HG02852 (cell line): ENCODE measurements at regions not wholly inside any gene's neighbourhood (a gene's known extent, or its start where the extent isn't known, plus 50 kb on each side); places are given as distances from the start of the nearest gene placed in this dataset.

Source experiments
- ATAC-seq: cut with Tn5 transposase; IDR thresholded peaks from one replicate; pipeline ENCODE4 v1.9.1; 2021; ENCODE audit warnings: mild to moderate bottlenecking, moderate library complexity; ENCODE audit not compliant: unreplicated experiment

DNA sequence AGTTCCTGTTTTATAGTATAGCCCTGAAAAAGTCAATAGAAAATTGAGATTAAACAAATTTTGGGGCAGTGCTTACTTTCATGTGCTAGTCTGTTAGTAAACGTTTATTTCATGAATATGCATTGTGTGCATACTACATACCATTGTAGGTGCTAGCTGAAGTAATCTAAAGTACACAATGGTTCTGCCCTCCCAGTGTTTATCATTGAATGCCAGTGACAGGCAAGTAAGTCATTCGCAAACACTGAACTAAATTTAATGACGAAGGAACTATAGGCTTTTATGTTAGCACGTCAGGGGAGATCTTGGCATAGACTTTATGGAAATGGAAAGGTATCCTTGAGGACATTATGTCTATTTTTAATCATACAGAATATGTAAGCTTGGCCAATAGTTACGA is 426.9 kb upstream of the EPHA5 start:
- ATAC-seq, result no peak

DNA sequence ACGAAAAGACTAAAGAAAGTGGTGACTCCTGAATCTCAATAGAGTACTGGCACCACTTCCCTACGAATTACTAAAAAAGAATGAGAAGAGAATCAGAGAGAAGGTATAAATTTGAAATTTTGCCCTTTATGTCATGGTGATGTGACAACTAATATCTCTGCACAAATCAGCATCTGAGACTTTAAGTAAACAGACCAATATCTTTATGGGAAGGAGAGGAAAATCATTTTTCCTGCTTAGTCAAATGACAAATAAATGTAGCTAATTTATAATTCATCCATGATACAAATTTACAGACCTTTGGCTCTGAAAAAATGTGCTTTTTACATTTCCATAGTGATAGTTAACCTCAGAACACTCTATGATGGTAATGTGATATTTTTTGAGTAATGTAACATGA is 424.8 kb upstream of the EPHA5 start:
- ATAC-seq, result no peak

DNA sequence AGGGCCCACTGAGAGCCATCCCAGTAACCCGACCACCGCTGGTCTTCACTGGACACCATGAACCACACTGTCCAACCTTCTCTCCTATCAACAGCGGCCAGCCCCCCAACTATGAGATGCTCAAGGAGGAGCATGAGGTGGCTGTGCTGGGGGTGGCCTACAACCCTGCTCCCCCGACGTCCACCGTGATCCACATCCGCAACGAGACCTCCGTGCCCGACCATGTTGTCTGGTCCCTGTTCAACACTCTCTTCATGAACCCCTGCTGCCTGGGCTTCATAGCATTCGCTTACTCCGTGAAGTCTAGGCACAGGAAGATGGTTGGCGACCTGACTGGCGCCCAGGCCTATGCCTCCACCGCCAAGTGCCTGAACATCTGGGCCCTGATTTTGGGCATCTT is 423.8 kb upstream of the EPHA5 start:
- no peak for ATAC-seq

DNA sequence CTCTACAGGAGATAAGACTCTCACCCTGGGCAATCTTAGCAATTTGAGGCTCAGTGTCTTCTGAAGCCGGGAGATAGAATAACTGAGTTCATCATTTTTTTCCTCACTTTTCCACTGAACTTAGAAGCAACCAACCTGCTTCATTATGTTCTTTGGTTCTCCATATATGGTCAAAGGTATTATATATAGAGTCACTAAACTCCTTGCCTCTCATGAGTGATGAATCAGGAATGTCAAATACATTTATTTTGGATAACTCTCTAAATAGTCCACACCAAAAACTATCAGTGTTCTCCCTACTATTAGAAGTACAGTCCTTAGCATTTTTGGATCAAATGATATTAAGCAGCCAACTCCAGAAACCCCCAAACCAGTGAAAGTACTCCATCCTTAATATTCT is 421.5 kb upstream of the EPHA5 start:
- ATAC-seq, result no peak

DNA sequence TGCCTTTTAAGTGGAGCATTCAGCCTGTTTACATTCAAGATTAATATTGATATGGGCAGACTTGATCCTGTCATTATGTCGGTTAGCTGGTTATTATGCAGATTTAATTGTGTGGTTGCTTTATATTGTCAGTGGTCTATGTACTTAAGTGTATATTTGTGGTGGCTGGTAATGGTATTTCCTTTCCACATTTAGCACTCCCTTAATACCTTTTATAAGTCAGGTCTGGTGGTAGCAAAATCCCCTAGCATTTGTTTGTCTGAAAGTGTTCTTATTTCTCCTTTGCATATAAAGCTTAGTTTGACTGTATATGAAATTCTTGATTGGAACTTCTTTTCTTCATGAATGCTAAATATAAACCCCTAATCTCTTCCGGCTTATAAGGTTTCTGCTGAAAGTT is 403.7 kb upstream of the EPHA5 start:
- ATAC-seq, result no peak

DNA sequence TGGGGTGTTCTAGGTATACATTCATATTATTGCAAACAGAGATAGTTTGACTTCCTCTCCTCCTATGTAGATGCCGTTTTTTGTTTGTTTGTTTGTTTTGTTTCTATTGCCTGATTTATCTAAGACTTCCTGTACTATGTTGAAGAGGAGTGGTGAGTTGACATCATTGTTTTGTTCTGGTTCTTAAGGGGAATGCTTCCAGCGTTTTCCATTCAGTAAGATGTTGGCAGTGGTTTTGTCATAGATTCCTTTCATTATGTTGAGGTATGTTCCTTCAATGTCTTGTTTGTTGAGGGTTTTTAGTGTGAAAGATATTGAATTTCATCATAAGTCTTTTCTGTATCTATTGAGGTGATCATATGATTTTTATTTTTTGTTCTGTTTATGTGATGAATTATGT is 401.6 kb upstream of the EPHA5 start:
- ATAC-seq, result no peak

DNA sequence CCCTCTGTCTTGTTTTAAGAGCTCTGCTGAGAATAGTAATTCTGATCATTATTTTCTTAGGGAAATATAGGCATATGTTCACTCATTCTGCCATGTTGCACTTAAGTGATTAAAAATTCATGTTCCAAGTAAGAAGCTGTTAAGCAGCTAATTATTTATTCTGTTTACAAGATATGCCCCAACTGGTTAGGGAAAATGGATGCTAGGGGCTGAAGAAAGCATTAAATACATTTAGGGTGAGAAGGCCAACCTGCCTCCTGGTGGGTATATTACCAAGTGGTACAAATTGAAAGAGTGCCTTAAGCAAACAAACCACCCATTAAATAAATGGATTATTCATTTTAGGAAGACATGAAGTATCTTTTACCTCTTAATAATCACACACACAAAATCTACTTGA is 392.6 kb upstream of the EPHA5 start:
- ATAC-seq, result no peak

DNA sequence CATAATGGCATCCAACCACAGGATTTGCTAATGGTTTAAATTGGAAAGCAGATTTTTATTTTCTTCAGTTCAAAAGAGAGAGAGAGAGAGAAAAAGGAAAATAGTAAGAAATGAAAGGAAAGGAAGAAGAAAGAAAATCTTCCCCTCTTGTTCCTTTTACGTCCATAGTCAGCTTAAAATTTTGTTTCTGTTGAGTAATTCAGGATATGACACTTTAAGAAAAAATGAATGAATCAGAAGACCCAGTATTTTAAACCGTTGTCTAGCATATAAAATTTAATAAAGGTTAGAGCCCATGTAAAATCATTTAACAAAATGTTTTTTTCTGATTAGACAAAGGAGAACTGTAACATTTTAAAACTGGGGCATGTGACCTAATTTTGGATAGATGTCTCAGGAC is 391.8 kb upstream of the EPHA5 start:
- ATAC-seq, result no peak

DNA sequence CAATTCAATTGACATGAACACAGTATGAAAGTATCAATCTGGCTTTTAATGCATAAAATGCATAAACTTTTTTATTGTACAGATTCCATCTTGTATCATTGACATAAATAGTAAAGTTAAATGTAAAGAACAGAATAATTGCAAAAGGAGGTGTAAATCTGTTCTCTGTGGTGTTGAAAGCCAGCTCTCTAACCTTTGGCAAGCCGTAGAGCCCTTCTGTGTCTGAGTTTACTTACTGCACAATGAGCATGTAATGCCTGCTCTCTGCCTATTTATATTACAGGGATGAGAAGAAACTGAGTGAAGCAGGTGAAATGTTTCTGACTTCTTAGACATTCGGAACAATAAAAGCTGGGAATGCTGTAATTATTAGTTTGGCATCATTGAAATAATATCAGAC is 389.3 kb upstream of the EPHA5 start:
- ATAC-seq, result no peak

DNA sequence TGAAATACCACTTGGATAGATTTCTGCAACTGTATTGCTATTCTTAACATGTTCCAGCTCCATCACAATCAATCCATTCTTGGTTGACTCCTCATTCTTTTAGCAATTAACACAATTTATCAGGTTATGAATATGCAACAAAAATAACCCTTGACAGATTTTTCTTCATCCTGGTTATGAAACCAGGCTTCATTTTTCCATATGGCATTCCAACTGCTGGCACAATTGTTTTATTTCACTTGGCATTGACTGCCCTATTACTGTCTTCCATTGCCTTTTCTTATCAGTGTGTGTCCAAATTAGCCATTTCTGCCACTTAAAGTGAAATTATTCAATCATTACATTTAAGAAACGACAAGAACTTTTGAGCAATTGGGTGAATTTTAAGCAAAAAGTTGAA is 388.8 kb upstream of the EPHA5 start:
- ATAC-seq, result no peak

DNA sequence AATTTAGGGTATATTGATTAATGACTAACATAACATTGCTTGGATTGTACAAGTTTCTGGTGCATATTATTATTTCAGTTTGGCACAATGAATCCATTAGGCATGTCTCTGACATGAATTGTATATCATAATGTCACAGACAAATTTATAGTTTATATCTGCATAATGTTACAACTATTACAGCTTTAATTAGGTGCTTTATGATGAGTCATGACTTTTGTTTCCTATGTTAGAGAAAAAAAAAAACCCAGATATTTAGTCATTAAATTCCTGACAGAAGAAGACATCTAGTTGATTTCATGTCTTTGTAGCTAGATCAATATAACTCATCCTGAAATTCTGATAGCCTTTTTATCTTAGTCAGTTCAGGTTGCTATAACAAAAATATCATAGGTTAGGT is 385.7 kb upstream of the EPHA5 start:
- no peak for ATAC-seq

DNA sequence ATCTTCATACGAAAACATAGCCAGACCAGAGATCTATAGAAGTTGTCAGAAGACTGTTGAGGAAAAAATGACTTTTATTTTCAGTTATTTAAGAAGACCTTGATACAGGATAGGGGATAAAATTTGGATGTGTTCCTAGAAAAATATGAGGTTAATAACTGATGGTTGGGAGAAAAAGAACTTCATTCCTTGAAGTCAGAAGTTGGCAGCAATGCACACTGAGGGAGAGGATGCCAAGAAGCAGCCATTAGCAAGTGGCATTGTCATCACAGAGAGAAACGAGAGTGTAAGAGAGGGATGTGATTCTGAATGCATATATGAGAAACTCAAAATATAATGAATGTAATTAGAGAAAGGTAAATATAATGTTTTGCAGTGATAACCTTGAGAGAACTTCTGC is 382.1 kb upstream of the EPHA5 start:
- no peak for ATAC-seq

DNA sequence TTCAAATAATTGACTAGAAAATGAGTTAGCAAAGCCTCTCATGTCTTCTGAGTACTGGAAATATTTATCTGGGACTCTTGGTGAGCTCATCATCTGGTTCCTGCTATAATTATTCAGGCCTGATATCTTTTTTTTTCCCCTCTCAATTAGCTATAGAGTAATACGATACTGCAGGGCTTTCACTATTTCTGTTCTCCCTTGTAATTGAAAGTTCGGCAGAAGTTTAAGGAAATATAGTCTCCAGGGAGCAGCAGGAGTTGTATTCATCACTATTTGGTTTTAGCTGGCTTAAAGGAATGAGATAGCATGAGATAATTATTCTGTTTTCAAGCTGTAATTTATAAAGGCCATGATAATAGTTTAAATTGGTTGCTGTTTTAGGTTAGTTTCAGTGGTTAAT is 378.6 kb upstream of the EPHA5 start:
- ATAC-seq, result no peak

DNA sequence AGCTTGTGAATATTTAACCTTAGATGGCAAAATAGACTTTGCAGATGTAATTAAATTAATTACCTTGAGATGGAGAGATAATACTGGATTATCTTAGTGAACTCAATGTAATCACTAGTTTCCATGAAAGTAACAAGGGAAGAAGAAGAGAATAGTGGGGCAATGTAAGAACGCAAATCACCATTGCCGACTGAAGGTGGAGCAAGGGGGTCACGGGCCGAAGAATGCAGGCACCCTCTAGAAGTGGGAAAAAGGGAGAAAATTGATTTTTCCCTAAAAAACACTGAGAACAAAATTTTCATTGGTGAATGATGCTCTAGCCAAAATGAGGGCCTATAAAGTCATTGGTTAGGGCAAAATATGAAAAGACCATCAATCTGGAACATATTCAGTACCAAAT is 375.6 kb upstream of the EPHA5 start:
- ATAC-seq, result no peak

DNA sequence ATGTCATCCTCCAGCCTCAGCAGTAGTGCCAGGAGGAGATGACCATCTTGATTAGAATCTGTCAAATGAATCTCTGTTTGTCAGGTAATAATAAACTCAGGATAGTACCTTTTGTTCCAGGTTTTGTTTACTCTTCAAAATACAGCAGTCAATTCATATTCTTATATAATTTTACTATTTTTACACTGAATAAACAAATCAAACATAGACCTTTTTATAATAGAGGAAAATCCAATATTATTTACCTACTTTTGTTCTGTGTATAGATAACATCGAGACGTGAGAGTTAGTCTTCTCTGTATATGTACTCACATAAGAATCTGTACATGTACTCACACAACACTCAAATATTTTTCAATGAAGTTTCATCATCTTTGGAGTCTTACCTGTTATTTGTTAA is 365.4 kb upstream of the EPHA5 start:
- ATAC-seq, result no peak

DNA sequence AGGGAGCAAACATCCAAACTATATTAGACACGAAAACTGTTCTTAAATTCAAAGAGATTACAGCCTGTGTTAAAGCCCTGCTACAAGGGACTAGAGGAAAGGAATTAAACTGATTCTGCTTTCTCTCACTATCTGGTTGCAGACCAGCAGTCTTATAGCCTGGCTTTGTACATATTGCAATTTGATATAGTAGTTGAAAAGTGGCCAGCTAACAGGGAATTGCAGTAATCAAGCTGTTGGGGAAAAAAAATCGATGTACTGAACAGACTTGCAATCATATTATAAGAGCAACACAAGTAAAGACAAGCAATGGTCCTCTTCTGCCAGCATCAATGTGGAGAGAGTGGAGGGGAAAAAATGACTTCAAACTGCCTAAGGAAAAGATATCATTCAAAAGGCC is 364.4 kb upstream of the EPHA5 start:
- no peak for ATAC-seq

DNA sequence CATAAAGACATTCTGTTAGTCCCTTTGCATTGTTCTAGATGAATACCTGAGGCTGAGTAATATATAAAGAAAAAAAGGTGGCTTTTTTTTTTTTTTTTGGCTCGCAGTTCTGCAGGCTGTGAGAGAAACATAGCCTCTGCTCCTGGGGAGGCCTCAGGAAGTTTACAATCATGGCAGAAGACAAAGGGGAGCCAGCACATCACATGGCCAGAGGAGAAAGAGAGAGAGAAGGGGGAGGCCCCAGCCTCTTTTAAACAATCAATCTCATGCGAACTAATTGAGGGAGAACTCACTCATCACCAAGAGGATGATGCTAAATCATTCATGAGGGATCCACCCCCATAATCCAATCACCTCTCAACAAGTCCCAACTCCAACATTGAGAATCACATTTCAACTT is 364.0 kb upstream of the EPHA5 start:
- no peak for ATAC-seq

DNA sequence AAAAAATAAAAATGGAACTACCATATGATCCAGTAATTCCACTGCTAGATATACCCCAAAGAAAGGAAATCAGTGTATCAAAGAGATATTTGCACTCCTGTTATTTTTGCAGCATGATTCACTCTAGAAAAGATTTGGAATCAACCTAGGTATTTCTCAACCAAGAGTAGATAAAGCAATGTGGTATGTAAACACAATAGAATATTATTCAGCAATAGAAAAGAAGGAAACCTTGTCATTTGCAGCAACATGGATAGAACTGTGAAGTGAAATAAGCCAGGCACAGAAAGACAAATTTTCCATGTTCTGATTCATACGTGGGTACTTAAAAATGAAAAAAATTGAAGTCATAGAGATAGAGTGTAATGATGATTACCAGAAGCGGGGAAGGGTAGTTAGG is 362.3 kb upstream of the EPHA5 start:
- no peak for ATAC-seq

DNA sequence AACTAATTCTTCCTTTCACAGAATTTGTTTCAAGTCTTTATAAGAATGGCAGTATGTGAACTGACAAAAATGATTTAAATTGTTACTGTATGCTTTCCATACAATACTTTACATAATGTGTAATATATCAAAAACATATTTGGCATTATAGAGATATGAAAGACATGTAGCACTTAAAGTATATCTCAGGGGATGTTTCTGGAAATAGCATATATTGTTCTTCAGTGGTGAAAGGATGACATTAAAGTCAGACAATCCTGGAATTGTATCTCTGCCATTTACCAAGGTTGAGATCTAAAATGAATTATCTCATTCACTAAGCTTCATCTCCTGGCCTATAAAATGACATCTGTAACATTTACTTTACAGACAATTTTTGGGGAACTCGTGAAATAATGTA is 358.4 kb upstream of the EPHA5 start:
- ATAC-seq, result no peak

DNA sequence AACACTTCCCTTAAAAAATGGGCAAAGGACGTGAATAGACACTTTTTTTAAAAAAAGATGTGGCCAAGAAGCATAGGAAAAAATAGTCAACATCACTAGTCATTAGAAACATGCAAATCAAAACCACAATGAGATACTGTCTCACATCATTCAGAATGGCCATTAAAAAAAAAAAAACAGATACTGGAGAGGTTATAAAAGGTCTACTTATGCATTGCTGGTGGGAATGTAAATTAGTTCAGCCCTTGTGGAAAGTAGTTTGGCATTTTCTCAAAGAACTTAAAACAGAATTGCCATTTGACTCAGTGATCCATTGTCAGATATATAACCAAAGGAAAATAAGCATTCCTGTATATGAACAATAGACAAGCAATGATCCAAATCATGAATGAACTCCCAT is 352.8 kb upstream of the EPHA5 start:
- ATAC-seq, result no peak

DNA sequence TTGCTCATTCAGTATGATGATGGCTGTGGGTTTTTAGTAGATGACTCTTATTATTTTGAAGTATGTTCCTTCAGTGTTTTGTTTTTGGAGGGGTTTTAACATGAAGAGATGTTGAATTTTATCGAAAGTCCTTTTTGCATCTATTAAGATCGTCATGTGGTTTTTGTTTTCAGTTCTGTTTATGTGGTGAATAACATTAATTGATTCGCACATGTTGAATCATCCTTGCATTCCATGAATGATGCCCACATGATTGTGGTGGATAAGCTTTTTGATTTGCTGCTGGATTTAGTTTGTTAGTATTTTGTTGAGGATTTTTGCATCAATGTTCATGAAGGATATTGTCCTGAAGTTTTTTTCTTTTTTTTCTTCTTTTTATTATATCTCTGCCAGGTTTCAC is 347.4 kb upstream of the EPHA5 start:
- no peak for ATAC-seq

DNA sequence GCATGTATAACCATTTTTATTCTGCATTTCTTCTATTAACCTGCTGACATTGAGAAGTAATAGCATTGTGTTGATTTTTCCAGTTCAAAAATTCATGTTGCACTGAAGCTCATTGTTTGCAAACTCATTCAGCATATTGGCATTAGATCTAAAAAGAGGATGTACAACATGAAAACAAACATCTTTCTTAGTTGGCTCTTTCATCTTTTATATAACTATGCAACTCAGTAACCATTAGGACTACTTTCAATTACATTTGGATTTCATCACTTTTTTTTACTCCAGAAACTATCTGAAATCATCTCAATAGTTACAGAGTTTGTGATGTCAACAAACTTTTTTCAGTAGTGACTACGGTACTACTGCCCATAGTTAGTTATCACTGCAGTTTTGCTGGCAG is 346.0 kb upstream of the EPHA5 start:
- ATAC-seq, result no peak

DNA sequence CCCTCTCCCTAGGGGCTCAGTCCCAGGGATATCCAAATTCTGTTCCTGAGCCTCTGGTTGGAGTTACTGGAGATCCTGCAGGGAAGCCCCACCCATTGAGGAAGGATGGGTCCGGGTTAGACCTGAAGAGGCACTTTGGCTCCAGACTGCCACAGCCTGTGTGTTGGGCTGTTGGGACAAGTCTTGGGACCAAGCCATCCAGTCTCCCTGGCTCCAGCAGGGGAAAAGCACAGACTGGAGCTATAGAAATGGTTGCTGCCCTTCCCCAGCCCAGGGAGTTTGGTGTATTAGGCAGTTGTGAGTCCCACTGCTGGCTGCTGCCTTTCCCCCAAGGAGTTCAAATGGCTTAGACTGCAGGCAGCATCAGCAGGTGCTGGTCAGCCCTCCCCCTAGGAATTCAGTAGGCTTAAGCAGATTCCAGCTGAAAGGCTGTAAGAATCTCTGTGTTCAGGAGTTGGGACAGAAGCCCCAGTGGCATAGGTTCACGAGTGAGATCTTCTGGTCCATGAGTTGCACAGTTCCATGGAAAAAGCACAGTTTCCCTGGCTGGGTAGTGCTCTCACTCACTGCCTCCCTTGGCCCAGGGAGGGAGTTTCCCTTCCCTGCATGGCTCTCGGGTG is 344.0 kb upstream of the EPHA5 start:
- no peak for ATAC-seq
